Sigmoid colon (tissue), 4 donors: ENCODE measurements at regions not wholly inside any gene's neighbourhood (a gene's known extent, or its start where the extent isn't known, plus 50 kb on each side); places are given as distances from the start of the nearest gene placed in this dataset.

Source experiments
- CTCF ChIP-seq, 4 experiments: fragments of 450-650 bp in 3 of 4; fragments of 200-600 bp in 1 of 4; IDR thresholded peaks; one replicate each; pipeline ENCODE4 v1.5.1; 2016 to 2019; ENCODE audit warnings: antibody characterized with exemption in 4 of 4, mild to moderate bottlenecking in 3 of 4, moderate library complexity in 2 of 4
- EP300 ChIP-seq, 4 donors: sonication (generic); formaldehyde crosslinking; IDR thresholded peaks; one replicate each; pipeline ENCODE4 v1.6.1; 2017; ENCODE audit warnings: antibody characterized with exemption in 4 of 4
- POLR2A ChIP-seq, 2 donors: fragments of 450-650 bp; IDR thresholded peaks; one replicate each; pipeline ENCODE4 v1.6.1; 2016; ENCODE audit warnings: antibody characterized with exemption in 2 of 2, mild to moderate bottlenecking in 2 of 2, moderate library complexity in 2 of 2
- POLR2AphosphoS5 ChIP-seq, 4 donors: sonication (generic); formaldehyde crosslinking; IDR thresholded peaks; one replicate each; pipeline ENCODE4 v1.6.1; 2017; ENCODE audit warnings: antibody characterized with exemption in 4 of 4

GRCh38 chr17:79463421-79464317, 147.2 kb downstream of the RBFOX3 start:
- TF ChIP-seq CTCF (IDR thresholded peaks at IDR 0.05) (no peak), EP300 (IDR thresholded peaks at IDR 0.05) (no peak), POLR2AphosphoS5 (IDR thresholded peaks at IDR 0.05) (no peak), POLR2A (IDR thresholded peaks at IDR 0.05) (no peak)
